HG03095 (cell line): ENCODE measurements at regions not wholly inside any gene's neighbourhood (a gene's known extent, or its start where the extent isn't known, plus 50 kb on each side); places are given as distances from the start of the nearest gene placed in this dataset.

Source experiments
- ATAC-seq: cut with Tn5 transposase; IDR thresholded peaks from one replicate; pipeline ENCODE4 v1.9.1; 2021; ENCODE audit warnings: moderate library complexity; ENCODE audit not compliant: unreplicated experiment

- no peak for ATAC-seq
These were observed 736.4 kb upstream of the MARCKS start for GRCh38 chr6:113120582-113121285.

DNA sequence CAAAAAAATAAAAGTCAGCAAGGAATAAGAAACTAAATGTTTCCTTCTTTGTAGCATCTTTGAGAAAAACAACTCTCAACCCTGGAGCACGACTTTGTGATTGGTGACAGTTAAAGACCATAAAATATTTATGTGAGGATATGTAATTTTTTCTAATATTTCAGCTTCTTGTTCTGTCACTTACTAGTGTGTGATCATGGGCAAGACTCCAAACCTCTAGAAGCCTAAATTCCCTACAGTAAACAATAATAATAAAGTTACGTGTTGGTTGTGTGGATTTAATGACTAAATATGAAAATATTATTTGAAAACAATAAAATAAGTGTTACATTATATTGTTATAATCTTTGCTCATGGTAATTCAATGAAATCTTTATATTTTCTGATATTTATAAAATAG is 735.6 kb upstream of the MARCKS start:
- ATAC-seq = no peak

GRCh38 chr6:113122060-113122459 is 735.1 kb upstream of the MARCKS start:
- no peak for ATAC-seq

- ATAC-seq = no peak
These were observed 731.5 kb upstream of the MARCKS start for GRCh38 chr6:113125626-113126025.

- ATAC-seq = no peak
These were observed 729.2 kb upstream of the MARCKS start for GRCh38 chr6:113127786-113128419.

GRCh38 chr6:113128661-113129060 is 728.5 kb upstream of the MARCKS start:
- no peak for ATAC-seq

GRCh38 chr6:113129991-113130390 is 727.2 kb upstream of the MARCKS start:
- no peak for ATAC-seq

GRCh38 chr6:113137426-113137825 is 719.7 kb upstream of the MARCKS start:
- no peak for ATAC-seq

GRCh38 chr6:113140721-113141120 is 716.4 kb upstream of the MARCKS start:
- ATAC-seq = no peak

- no peak for ATAC-seq
These were observed 715.2 kb upstream of the MARCKS start for GRCh38 chr6:113141901-113142300.

- no peak for ATAC-seq
These were observed 714.4 kb upstream of the MARCKS start for GRCh38 chr6:113142671-113143174.

DNA sequence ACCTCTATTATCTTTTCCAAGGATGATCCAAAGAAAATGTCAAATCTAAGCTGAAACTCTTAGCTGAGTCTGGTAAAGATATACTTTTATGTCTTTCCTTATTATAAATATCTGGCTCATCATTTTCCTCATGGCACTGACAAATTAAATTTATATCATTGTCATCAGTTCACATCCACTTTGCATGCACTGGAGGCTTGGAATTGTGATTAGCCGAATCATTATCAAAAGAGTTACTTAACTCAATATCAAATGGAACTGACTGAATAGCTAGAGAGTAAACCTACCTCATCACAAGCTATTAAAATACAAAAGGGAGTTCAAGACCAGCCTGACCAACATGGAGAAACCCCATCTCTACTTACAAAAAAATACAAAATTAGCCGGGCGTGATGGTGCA is 713.9 kb upstream of the MARCKS start:
- ATAC-seq = no peak

- ATAC-seq = no peak
These were observed 713.0 kb upstream of the MARCKS start for GRCh38 chr6:113144117-113144516.

- ATAC-seq = no peak
These were observed 710.3 kb upstream of the MARCKS start for GRCh38 chr6:113146878-113147277.

DNA sequence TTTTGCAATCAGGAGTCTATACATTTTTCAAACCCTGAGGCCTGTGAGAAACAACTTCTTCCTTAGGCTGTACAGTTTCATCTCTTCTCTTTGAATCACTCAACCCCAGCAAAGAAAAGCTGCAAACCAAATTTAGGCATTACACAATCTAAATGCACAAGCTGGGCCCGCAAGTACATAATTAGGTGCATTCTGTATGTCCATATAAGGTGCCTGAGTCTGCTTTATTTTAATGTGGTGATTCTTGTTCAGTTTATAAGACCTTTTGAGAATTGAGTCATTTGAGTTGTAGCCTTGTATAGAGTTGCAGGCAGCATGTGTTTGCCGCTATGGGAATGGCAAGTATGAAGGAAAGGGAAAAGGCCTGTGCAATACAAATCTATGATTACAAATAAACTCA is 709.6 kb upstream of the MARCKS start:
- ATAC-seq = no peak

DNA sequence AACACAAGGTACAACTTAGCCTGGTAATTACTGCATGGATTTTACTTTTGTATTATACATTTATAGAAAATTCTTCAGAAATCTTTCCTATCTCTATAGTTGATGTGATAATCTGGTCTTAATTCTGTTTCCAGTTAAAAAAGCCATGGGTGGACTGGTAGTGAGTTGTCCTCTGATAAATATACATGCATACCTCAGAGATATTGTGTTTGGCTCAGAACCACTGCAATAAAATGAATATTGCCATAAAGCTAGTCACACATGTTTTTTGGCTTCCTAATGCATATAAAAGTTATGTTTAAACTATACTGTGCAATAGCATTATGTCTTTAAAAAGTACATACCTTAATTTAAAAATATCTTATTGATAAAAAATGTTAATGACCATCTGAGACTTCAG is 708.6 kb upstream of the MARCKS start:
- ATAC-seq = no peak

DNA sequence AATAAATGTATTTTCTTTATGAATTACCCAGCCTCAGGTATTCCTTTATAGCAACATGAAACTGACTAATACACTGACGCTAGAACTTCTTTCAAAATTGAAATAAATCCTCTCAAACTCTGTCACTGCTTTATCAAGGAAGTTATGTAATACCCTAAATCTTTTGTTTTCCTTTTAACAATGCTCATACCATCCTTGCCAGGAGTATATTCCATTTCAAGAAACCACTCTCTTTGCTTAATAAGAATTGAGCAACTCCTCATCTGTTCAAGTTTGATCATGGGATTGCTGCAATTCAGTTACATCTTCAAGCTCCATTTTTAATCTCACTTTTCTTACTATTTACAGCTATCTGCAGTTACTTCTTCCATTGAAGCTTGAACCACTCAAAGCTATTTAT is 707.6 kb upstream of the MARCKS start:
- no peak for ATAC-seq

DNA sequence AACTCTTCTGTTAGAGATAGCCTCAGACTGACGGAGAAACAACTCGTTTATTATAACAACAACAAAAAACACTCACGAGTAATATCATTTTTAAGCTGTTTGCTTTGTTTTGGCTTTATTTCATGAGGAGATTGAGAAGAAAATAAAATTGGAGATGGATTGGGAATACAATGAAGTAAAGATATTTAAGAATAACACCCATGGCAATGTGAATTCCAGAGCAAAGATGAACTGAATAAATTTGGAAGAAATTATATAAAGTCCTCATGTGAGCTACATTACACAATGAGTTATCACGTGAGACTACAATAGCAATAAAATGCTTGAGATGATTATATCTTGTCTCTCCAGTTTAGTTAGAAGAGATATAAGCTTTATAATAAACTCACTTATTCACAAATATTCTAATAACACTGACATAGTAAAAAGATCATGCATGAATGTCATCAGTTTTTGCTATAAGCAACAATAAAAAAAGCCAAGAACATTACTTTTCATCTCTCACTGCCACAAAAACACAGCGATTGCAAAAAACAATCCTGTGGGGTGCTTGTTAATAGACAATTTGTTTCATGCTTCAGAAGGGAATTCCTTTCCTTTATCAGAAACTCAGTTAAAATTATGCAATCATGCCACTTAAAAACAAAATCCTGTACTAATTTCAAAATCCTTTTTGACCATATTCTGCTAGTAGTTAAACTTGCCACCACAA is 696.7 kb upstream of the MARCKS start:
- ATAC-seq = no peak

GRCh38 chr6:113161018-113161315 is 696.2 kb upstream of the MARCKS start:
- ATAC-seq = no peak

GRCh38 chr6:113162739-113163138 is 694.4 kb upstream of the MARCKS start:
- no peak for ATAC-seq

GRCh38 chr6:113168057-113168456 is 689.1 kb upstream of the MARCKS start:
- ATAC-seq = no peak

- ATAC-seq = no peak
These were observed 687.7 kb upstream of the MARCKS start for GRCh38 chr6:113169484-113169883.
